H1 (cell line): ENCODE measurements at regions not wholly inside any gene's neighbourhood (a gene's known extent, or its start where the extent isn't known, plus 50 kb on each side); places are given as distances from the start of the nearest gene placed in this dataset.

ENCODE experiments used
- CBX5 ChIP-seq: fragments of 300-800, 300-1000 bp; sonication (generic); IDR thresholded peaks from 2 replicates; pipeline ENCODE4 v1.7.1; 2016; ENCODE audit warnings: antibody characterized with exemption, low read length, low read depth
- HDAC6 ChIP-seq: IDR thresholded peaks from one replicate; pipeline ENCODE4 v1.7.1; 2012; ENCODE audit warnings: low read depth, mild to moderate bottlenecking, inconsistent platforms, low read length, moderate library complexity
- JUND ChIP-seq: IDR thresholded peaks from 2 replicates; pipeline ENCODE4 v1.6.1; 2011; ENCODE audit warnings: mild to moderate bottlenecking, improper control_type of control experiment, low read length
- SRF ChIP-seq: IDR thresholded peaks from 2 replicates; pipeline ENCODE4 v1.6.1; 2011; ENCODE audit warnings: mild to moderate bottlenecking, low read depth, low read length, moderate library complexity
- TCF12 ChIP-seq: IDR thresholded peaks from 2 replicates; pipeline ENCODE4 v1.6.1; 2011; ENCODE audit warnings: low read depth, mild to moderate bottlenecking, low read length

DNA sequence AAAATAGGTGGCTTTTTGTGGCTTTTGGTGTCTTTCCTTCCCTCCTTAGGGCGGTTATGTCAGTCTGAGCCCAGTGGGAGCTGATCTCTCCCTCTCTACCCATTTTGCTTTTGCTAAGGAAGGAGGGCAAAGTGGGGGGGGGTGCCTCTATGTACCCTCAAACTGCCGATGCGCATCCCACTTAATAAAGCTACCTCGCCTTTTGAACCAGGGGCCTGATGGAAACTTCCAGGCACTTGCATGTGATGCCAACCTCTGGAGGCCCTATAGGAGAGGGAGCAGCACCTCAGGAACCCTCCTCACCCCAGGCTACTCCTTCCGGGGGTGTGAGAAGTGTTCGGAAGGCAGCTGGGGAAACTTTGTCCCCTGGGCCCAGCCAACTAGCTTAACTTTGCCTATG, 97.0 kb upstream of the HSD17B12 start (continued):
- TF ChIP-seq HDAC6 (no peak), JUND (no peak), SRF (no peak), TCF12 (no peak), CBX5 (no peak)
